ENCODE measurements at regions not wholly inside any gene's neighbourhood (a gene's known extent, or its start where the extent isn't known, plus 50 kb on each side); places are given as distances from the start of the nearest gene placed in this dataset.

DNA sequence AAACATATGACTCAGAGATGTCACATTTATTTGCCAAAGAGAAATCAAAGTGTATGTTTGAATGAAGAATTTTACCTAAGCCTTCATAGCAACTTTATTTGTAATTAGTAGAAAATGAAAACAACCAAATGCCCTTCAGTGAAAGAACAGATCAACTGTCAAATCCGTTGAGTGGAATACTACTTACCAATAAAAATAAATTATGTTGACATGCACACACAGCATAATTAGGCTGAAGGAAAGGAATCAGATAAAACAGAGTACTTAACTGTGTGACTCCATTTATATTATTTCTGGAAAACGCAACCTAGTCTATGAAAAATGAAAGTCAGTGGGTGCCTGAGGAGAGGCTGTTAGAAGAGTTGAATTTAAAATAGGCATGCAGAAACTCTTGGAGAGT, 1034.6 kb upstream of the PCDH9 start:
- no peak for DNase-seq (ENCODE audit: extremely low spot score, unreplicated experiment)
- TF ChIP-seq, protein P1, sequence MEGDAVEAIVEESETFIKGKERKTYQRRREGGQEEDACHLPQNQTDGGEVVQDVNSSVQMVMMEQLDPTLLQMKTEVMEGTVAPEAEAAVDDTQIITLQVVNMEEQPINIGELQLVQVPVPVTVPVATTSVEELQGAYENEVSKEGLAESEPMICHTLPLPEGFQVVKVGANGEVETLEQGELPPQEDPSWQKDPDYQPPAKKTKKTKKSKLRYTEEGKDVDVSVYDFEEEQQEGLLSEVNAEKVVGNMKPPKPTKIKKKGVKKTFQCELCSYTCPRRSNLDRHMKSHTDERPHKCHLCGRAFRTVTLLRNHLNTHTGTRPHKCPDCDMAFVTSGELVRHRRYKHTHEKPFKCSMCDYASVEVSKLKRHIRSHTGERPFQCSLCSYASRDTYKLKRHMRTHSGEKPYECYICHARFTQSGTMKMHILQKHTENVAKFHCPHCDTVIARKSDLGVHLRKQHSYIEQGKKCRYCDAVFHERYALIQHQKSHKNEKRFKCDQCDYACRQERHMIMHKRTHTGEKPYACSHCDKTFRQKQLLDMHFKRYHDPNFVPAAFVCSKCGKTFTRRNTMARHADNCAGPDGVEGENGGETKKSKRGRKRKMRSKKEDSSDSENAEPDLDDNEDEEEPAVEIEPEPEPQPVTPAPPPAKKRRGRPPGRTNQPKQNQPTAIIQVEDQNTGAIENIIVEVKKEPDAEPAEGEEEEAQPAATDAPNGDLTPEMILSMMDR (conservative IDR thresholded peaks at IDR 0.05) = no peak
- Mint-ChIP-seq H3K36me3 (no peaks in the 10 kb centered on the region), H3K9me3 (no peaks in the 10 kb centered on the region), H3K27ac (no peak overlapping the region), H3K4me1 (ENCODE audit: unreplicated experiment) (no peaks in the 10 kb centered on the region), H3K27me3 (no peaks in the 10 kb centered on the region), H3K4me3 (no peak overlapping the region)

DNA sequence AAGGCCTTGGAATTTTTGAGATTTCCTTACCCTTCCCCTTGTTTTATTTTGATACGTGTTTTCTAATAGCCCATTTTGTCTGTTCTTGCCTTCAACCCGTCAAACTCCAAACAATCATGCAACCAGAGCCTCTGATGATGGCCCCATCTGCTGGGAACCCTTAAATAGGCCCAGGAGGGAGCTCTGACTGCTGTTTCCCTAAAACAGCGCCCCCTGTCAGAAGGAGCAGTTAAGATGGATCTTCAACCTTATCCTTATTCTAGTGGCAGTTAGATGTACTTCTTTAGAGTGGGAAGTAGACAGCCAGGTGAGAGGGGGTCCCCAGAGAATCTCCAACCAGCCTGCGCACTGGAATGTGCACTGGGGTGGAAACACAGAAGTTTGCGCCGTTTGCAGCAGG, 1031.0 kb upstream of the PCDH9 start:
- no peak for DNase-seq (ENCODE audit: extremely low spot score, unreplicated experiment)
- TF ChIP-seq, protein P1 (conservative IDR thresholded peaks at IDR 0.05) = no peak
- no peaks in the 10 kb centered on the region for H3K36me3 Mint-ChIP-seq
- H3K4me3 Mint-ChIP-seq = no peak overlapping the region
- H3K4me1 Mint-ChIP-seq (ENCODE audit: unreplicated experiment) = no peaks in the 10 kb centered on the region
- no peaks in the 10 kb centered on the region for H3K9me3 Mint-ChIP-seq
- no peak overlapping the region for H3K27ac Mint-ChIP-seq
- no peaks in the 10 kb centered on the region for H3K27me3 Mint-ChIP-seq

DNA sequence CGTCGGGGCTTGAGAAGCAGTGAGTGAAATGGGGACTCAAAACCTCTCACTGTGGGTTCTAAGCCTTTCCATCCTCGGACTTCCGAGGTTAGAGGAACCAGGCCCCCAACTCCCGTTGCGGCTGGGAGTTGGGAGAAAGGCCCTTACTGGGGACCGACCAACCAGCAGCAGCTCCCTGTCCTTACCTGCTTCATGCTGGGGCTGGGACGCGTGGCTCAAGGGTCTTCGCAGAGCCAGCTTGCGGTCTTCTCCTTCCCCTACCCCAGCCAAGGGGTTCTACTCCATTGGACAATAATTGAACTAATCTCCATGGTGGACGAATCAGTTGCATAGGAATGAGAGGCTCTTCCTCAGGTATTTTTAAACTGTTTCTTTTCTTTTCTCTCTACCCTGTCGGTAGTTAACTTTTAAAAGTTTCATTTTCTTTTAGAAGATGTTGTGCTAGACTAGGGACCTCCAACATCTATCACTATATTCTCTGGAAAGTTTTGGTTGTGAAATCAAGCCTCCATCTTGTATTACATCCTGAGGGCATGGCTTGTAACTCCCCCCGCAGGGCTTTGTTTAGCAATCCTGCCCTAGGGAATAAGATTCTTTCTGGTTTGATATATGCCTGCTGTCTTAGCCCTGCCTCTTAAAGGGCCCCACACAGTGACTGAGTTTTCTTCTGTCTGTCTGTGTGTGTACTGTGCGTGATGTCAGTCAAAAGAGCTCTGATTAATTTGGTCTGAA, 1027.1 kb upstream of the PCDH9 start:
- no peaks in the 10 kb centered on the region for H3K27me3 Mint-ChIP-seq
- H3K4me3 Mint-ChIP-seq = no peak overlapping the region
- H3K9me3 Mint-ChIP-seq = no peaks in the 10 kb centered on the region
- no peak for DNase-seq (ENCODE audit: extremely low spot score, unreplicated experiment)
- TF ChIP-seq, protein P1 (conservative IDR thresholded peaks at IDR 0.05) = no peak
- H3K27ac Mint-ChIP-seq = no peak overlapping the region
- H3K4me1 Mint-ChIP-seq (ENCODE audit: unreplicated experiment) = no peaks in the 10 kb centered on the region
- no peaks in the 10 kb centered on the region for H3K36me3 Mint-ChIP-seq

DNA sequence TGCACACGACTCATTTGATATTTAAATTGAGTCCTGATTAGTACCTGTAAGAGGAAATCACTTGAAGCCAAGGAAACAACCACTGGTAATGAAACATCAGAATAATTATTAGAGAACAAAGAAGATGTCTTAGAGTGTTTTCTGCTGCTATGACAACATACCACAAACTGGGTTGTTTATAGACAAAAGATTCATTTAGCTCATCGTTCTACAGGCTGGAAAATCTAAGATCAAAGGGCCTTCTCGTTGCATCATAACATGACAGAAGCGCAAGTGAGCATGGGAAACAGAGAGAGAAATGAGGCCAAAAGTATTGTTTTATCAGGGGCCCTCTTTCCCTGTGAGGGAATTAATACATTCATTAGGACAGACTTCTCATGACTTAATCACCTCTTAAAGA, 1024.0 kb upstream of the PCDH9 start:
- TF ChIP-seq, protein P1 (conservative IDR thresholded peaks at IDR 0.05) = no peak
- DNase-seq (ENCODE audit: extremely low spot score, unreplicated experiment) = no peak
- Mint-ChIP-seq H3K4me1 (ENCODE audit: unreplicated experiment) (no peaks in the 10 kb centered on the region), H3K9me3 (no peaks in the 10 kb centered on the region), H3K27ac (no peak overlapping the region), H3K36me3 (no peaks in the 10 kb centered on the region), H3K4me3 (no peak overlapping the region), H3K27me3 (no peaks in the 10 kb centered on the region)

DNA sequence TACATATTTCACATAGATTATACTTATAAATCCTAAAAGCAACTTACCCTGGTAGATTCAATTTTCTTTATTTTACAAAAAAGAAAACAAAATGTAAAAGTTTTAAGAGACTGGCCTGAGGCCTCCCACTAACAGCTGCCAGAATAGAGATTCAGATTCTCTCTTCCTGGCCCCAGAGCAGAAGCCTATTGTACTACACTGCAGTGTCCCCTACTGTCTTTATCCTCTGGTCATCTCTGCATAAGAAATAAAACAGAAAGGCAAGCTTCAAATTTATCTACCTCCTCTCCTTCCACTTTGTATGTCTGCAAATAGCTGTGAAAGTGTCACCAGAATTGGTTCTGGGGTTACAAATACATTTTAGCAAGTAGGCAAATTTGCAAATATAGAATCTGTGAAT, 1004.1 kb upstream of the PCDH9 start:
- H3K27ac Mint-ChIP-seq = no peak overlapping the region
- H3K4me1 Mint-ChIP-seq (ENCODE audit: unreplicated experiment) = peaks cover 4% of the 10 kb centered on the region

More for the DNA sequence above, 1004.1 kb upstream of the PCDH9 start:
- H3K36me3 Mint-ChIP-seq = no peaks in the 10 kb centered on the region
- no peak overlapping the region for H3K4me3 Mint-ChIP-seq
- H3K27me3 Mint-ChIP-seq = no peaks in the 10 kb centered on the region
- DNase-seq (ENCODE audit: extremely low spot score, unreplicated experiment) = no peak
- no peaks in the 10 kb centered on the region for H3K9me3 Mint-ChIP-seq
- TF ChIP-seq, protein P1 (conservative IDR thresholded peaks at IDR 0.05) = no peak
